Suprapubic skin (tissue), 4 donors: ENCODE measurements at regions not wholly inside any gene's neighbourhood (a gene's known extent, or its start where the extent isn't known, plus 50 kb on each side); places are given as distances from the start of the nearest gene placed in this dataset.
"Not testable (repeated sequence)": the region's sequence is repeated elsewhere in the genome, so short reads cannot be mapped to it uniquely, and the experiment has no call there.

ENCODE experiments used
- DNase-seq, 2 donors: peaks; one replicate each; pipeline ENCODE4 v3.0.0-alpha.2; 2019; ENCODE audit warnings: low spot score in 2 of 2
- H3K27ac ChIP-seq: fragments of 200-600 bp; sonication (generic); one replicate; pipeline ENCODE4 v1.5.1; 2019
- H3K27me3 ChIP-seq: fragments of 200-600 bp; sonication (generic); one replicate; pipeline ENCODE4 v1.5.1; 2019
- H3K36me3 ChIP-seq: fragments of 200-600 bp; sonication (generic); one replicate; pipeline ENCODE4 v1.5.1; 2019
- H3K4me1 ChIP-seq: fragments of 200-600 bp; sonication (generic); one replicate; pipeline ENCODE4 v1.5.1; 2019
- H3K4me3 ChIP-seq: fragments of 200-600 bp; sonication (generic); one replicate; pipeline ENCODE4 v1.5.1; 2019; ENCODE audit warnings: mild to moderate bottlenecking
- H3K9me3 ChIP-seq: fragments of 200-600 bp; sonication (generic); one replicate; pipeline ENCODE4 v1.5.1; 2019
- EP300 ChIP-seq: sonication (generic); formaldehyde crosslinking; IDR thresholded peaks from one replicate; pipeline ENCODE4 v1.6.1; 2017; ENCODE audit warnings: antibody characterized with exemption
- POLR2A ChIP-seq, 2 donors: fragments of 450-650 bp; IDR thresholded peaks; one replicate each; pipeline ENCODE4 v1.6.1; 2017; ENCODE audit warnings: antibody characterized with exemption in 2 of 2, mild to moderate bottlenecking in 2 of 2, moderate library complexity in 2 of 2
- POLR2AphosphoS5 ChIP-seq, 3 donors: sonication (generic); formaldehyde crosslinking; IDR thresholded peaks; one replicate each; pipeline ENCODE4 v1.6.1; 2017; ENCODE audit warnings: antibody characterized with exemption in 3 of 3
- WGBS: methylation state at CpG from one replicate; pipeline ENCODE4 v1.1.5; 2018; 5-methylcytosine and 5-hydroxymethylcytosine counted together
- TF ChIP-seq, protein P1 (sequence below), 2 donors: fragments of 200-600 bp in 1 of 2; fragments of 450-650 bp in 1 of 2; sonication (generic) in 1 of 2; IDR thresholded peaks; one replicate each; pipeline ENCODE4 v1.5.1; 2016 to 2019; ENCODE audit warnings: antibody characterized with exemption in 2 of 2, mild to moderate bottlenecking in 1 of 2, moderate library complexity in 1 of 2

DNA sequence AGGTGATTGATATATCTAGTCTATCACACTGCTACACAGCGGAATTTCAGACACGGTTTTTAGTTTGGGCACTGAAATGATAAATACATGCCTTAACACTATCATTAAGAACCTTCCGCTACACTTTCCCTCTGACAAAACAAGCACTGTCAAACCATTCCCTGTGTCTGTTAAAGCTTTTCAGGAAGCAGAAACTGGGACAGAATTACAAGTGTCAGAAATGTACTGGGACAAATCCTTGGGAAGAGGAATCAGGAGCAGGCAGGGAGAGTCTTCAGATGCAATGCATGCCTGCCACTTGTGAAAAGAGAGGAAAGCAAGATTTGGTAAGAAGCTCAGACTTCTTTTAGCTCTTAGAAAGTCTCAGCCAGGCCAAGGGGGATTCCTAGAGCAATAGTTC is 196.8 kb upstream of the PTPRZ1 start:
- 84% methylated on average over 3 of the region's 3 CpGs for WGBS

GRCh38 chr7:121674455-121674854 is 198.5 kb upstream of the PTPRZ1 start:
- H3K9me3 ChIP-seq, H3K27me3 ChIP-seq, H3K36me3 ChIP-seq, H3K4me1 ChIP-seq, H3K4me3 ChIP-seq, H3K27ac ChIP-seq, DNase-seq: not testable (repeated sequence)
- 81% methylated on average over 2 of the region's 2 CpGs for WGBS

More for the DNA sequence above, 196.8 kb upstream of the PTPRZ1 start:
- H3K4me1 ChIP-seq, result no peaks in the 10 kb centered on the region
- H3K4me3 ChIP-seq, result no peak overlapping the region
- H3K27me3 ChIP-seq, result no peaks in the 10 kb centered on the region
- no peaks in the 10 kb centered on the region for H3K9me3 ChIP-seq
- H3K36me3 ChIP-seq, result no peaks in the 10 kb centered on the region
- TF ChIP-seq, protein P1, sequence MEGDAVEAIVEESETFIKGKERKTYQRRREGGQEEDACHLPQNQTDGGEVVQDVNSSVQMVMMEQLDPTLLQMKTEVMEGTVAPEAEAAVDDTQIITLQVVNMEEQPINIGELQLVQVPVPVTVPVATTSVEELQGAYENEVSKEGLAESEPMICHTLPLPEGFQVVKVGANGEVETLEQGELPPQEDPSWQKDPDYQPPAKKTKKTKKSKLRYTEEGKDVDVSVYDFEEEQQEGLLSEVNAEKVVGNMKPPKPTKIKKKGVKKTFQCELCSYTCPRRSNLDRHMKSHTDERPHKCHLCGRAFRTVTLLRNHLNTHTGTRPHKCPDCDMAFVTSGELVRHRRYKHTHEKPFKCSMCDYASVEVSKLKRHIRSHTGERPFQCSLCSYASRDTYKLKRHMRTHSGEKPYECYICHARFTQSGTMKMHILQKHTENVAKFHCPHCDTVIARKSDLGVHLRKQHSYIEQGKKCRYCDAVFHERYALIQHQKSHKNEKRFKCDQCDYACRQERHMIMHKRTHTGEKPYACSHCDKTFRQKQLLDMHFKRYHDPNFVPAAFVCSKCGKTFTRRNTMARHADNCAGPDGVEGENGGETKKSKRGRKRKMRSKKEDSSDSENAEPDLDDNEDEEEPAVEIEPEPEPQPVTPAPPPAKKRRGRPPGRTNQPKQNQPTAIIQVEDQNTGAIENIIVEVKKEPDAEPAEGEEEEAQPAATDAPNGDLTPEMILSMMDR (IDR thresholded peaks at IDR 0.05), result no peak
- TF ChIP-seq POLR2A (IDR thresholded peaks at IDR 0.05), result no peak
- TF ChIP-seq POLR2AphosphoS5 (IDR thresholded peaks at IDR 0.05), result no peak
- no peak for TF ChIP-seq EP300
- H3K27ac ChIP-seq, result no peak overlapping the region
- no peak for DNase-seq

- Histone ChIP-seq H3K27me3 (no peaks in the 10 kb centered on the region), H3K9me3 (peaks cover 10% of the 10 kb centered on the region), H3K36me3 (no peaks in the 10 kb centered on the region), H3K4me1 (no peaks in the 10 kb centered on the region), H3K4me3 (no peak overlapping the region), H3K27ac (no peak overlapping the region)
- DNase-seq, result no peak
- TF ChIP-seq POLR2AphosphoS5 (IDR thresholded peaks at IDR 0.05) (no peak), POLR2A (IDR thresholded peaks at IDR 0.05) (no peak), EP300 (no peak)
- TF ChIP-seq, protein P1 (IDR thresholded peaks at IDR 0.05), result no peak
These were observed 203.8 kb upstream of the PTPRZ1 start for GRCh38 chr7:121669144-121669543.

GRCh38 chr7:121666306-121666705 is 206.7 kb upstream of the PTPRZ1 start:
- peaks cover 10% of the 10 kb centered on the region for H3K9me3 ChIP-seq
- H3K4me1 ChIP-seq, result no peaks in the 10 kb centered on the region
- no peak for DNase-seq
- 78% methylated on average over 1 of the region's 1 CpG for WGBS
- no peaks in the 10 kb centered on the region for H3K36me3 ChIP-seq
- no peak overlapping the region for H3K27ac ChIP-seq
- no peaks in the 10 kb centered on the region for H3K27me3 ChIP-seq
- no peak for TF ChIP-seq EP300
- TF ChIP-seq POLR2AphosphoS5 (IDR thresholded peaks at IDR 0.05), result no peak
- TF ChIP-seq, protein P1 (IDR thresholded peaks at IDR 0.05), result no peak
- TF ChIP-seq POLR2A (IDR thresholded peaks at IDR 0.05), result no peak
- no peak overlapping the region for H3K4me3 ChIP-seq

DNA sequence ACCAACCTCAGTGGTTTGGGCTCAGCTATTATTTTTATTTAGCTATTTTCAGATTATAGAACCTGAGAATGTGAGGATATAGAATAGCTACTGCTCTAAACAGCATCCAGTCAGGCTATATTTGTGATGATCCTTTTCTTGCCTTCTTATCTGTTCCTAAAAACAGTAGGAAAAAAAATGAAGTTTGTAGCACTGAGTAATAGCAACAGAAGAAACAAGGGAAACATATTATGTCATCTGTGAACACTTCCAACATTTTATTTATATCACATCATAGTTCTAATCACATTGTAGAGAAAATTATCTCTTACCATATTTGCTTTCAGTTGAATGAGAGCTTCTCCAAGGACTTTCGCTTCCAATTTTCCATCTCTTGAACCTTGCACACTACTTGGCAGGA is 229.6 kb upstream of the PTPRZ1 start:
- H3K36me3 ChIP-seq, result no peaks in the 10 kb centered on the region
- no peak overlapping the region for H3K27ac ChIP-seq
- no peaks in the 10 kb centered on the region for H3K9me3 ChIP-seq
- 55% methylated on average over 1 of the region's 1 CpG for WGBS
- TF ChIP-seq, protein P1 (IDR thresholded peaks at IDR 0.05), result no peak
- TF ChIP-seq EP300, result no peak
- TF ChIP-seq POLR2AphosphoS5 (IDR thresholded peaks at IDR 0.05), result no peak
- no peak for TF ChIP-seq POLR2A (IDR thresholded peaks at IDR 0.05)
- no peak for DNase-seq
- H3K27me3 ChIP-seq, result no peaks in the 10 kb centered on the region
- no peaks in the 10 kb centered on the region for H3K4me1 ChIP-seq
- no peak overlapping the region for H3K4me3 ChIP-seq

- Histone ChIP-seq H3K27me3 (no peaks in the 10 kb centered on the region), H3K4me1 (no peaks in the 10 kb centered on the region), H3K27ac (no peak overlapping the region), H3K4me3 (no peak overlapping the region), H3K9me3 (no peaks in the 10 kb centered on the region), H3K36me3 (no peaks in the 10 kb centered on the region)
- no peak for DNase-seq
- TF ChIP-seq, protein P1 (IDR thresholded peaks at IDR 0.05), result no peak
- no peak for TF ChIP-seq EP300
- no peak for TF ChIP-seq POLR2A (IDR thresholded peaks at IDR 0.05)
- no peak for TF ChIP-seq POLR2AphosphoS5 (IDR thresholded peaks at IDR 0.05)
- 97% methylated on average over 5 of the region's 5 CpGs for WGBS
These were observed 233.3 kb upstream of the PTPRZ1 start for GRCh38 chr7:121639705-121640104.
